ENCODE measurements at regions not wholly inside any gene's neighbourhood (a gene's known extent, or its start where the extent isn't known, plus 50 kb on each side); places are given as distances from the start of the nearest gene placed in this dataset.

DNA sequence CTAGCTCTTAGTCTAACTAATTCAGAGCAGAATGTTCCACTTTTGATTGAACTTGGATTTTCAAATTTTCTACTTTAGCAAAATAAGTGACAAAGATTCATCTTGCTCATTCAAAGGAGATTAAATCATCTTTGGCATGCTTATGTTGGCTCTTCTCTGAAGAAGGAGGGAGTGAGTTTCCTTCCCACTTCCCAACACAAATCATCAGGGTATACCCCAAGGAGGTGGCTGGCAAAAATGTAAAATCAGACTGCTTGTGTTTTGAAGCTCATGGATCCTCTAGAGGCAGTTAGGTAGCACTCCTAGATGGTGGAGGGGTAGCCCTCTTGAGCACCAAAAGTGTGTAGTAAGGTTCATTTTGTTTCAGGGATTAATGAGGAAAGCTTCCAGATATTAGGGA lies 343.1 kb downstream of the OSTF1 start:
- Histone ChIP-seq H3K4me3 (no peak overlapping the region), H3K4me1 (peaks cover 34% of the 10 kb centered on the region), H3K36me3 (no peaks in the 10 kb centered on the region), H3K27ac (replicated peaks) (peak overlapping the region; percentile 78), H3K27me3 (ENCODE audit: low read depth) (no peaks in the 10 kb centered on the region), H3K9me3 (replicated peaks) (no peaks in the 10 kb centered on the region)
- TF ChIP-seq CTCF (IDR thresholded peaks at IDR 0.05; ENCODE audit: borderline replicate concordance): no peak
- intact Hi-C loops (cut with micrococcal nuclease): no loop called here
- DNase-seq: no peak

- H3K4me1 ChIP-seq: peaks cover 34% of the 10 kb centered on the region
- no peaks in the 10 kb centered on the region for H3K36me3 ChIP-seq
- TF ChIP-seq CTCF (IDR thresholded peaks at IDR 0.05; ENCODE audit: borderline replicate concordance): no peak
- no peak for DNase-seq
- intact Hi-C loops (cut with micrococcal nuclease): no loop called here
- H3K27ac ChIP-seq (replicated peaks): peak overlapping the region; percentile 78
- no peaks in the 10 kb centered on the region for H3K9me3 ChIP-seq (replicated peaks)
- H3K4me3 ChIP-seq: no peak overlapping the region
- no peaks in the 10 kb centered on the region for H3K27me3 ChIP-seq (ENCODE audit: low read depth)
Observed at GRCh38 chr9:75432386-75432785, 344.1 kb downstream of the OSTF1 start.

- TF ChIP-seq CTCF (IDR thresholded peaks at IDR 0.05; ENCODE audit: borderline replicate concordance): no peak
- H3K27me3 ChIP-seq (ENCODE audit: low read depth): peaks cover 2% of the 10 kb centered on the region
- no peaks in the 10 kb centered on the region for H3K9me3 ChIP-seq (replicated peaks)
- intact Hi-C loops (cut with micrococcal nuclease): no loop called here
- no peak for DNase-seq
- no peak overlapping the region for H3K4me3 ChIP-seq
- H3K36me3 ChIP-seq: no peaks in the 10 kb centered on the region
- peaks cover 34% of the 10 kb centered on the region for H3K4me1 ChIP-seq
- H3K27ac ChIP-seq (replicated peaks): peak overlapping the region; percentile 78
Observed at GRCh38 chr9:75432888-75433287, 344.6 kb downstream of the OSTF1 start.

- no peaks in the 10 kb centered on the region for H3K4me1 ChIP-seq
- DNase-seq: no peak
- H3K27ac ChIP-seq (replicated peaks): no peak overlapping the region
- TF ChIP-seq CTCF (IDR thresholded peaks at IDR 0.05; ENCODE audit: borderline replicate concordance): no peak
- H3K27me3 ChIP-seq (ENCODE audit: low read depth): peaks cover 15% of the 10 kb centered on the region
- H3K9me3 ChIP-seq (replicated peaks): no peaks in the 10 kb centered on the region
- no peak overlapping the region for H3K4me3 ChIP-seq
- intact Hi-C loops (cut with micrococcal nuclease): no loop called here
- H3K36me3 ChIP-seq: no peaks in the 10 kb centered on the region
Observed at GRCh38 chr9:75438716-75439115, 350.4 kb downstream of the OSTF1 start.

DNA sequence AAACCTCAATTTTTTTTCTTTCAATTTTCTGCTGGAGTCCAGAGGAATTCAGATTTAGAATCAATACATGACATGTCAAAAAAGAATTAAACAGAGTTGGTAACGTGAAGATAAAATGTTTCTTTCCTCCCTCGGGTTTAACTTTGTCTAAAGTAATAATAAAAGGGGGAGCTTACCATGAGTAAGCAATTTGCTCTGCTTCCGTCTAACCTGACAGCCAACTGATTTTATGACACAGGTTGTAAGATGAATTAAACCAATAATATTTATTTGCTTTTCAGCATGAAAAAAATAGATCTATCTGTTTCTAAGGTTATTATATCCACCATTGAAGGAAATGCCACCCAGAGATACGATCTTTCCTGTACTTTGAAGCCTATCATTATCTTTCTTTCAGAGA lies 352.6 kb downstream of the OSTF1 start:
- DNase-seq: no peak
- Histone ChIP-seq H3K4me3 (no peak overlapping the region), H3K9me3 (replicated peaks) (no peaks in the 10 kb centered on the region), H3K4me1 (no peaks in the 10 kb centered on the region), H3K27me3 (ENCODE audit: low read depth) (peaks cover 15% of the 10 kb centered on the region), H3K36me3 (no peaks in the 10 kb centered on the region), H3K27ac (replicated peaks) (no peak overlapping the region)
- intact Hi-C loops (cut with micrococcal nuclease): no loop called here
- no peak for TF ChIP-seq CTCF (IDR thresholded peaks at IDR 0.05; ENCODE audit: borderline replicate concordance)

DNA sequence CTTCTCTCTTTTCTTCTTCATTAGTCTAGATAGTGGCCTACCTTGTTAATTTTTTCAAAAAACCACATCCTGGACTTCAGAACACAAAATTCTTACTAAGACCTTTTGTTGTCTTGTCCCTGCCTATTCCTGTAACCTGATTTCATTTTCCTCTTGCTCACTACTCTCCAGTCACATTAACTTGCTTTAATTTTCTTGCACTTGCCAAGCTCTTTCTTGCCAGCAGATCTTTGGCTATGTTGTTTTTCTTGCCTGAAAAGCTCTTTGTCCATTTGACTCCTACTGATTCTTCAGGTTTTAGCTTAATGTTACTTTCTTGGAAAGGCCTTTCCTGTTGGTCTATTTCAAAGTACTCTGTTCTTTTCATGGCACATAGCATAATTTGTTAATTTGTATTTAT lies 356.8 kb downstream of the OSTF1 start:
- no peak for TF ChIP-seq CTCF (IDR thresholded peaks at IDR 0.05; ENCODE audit: borderline replicate concordance)
- intact Hi-C loops (cut with micrococcal nuclease): no loop called here
- DNase-seq: no peak
- Histone ChIP-seq H3K4me3 (no peak overlapping the region), H3K9me3 (replicated peaks) (no peaks in the 10 kb centered on the region), H3K27ac (replicated peaks) (no peak overlapping the region), H3K27me3 (ENCODE audit: low read depth) (no peaks in the 10 kb centered on the region), H3K4me1 (peaks cover 11% of the 10 kb centered on the region), H3K36me3 (no peaks in the 10 kb centered on the region)

Measured in left ventricle myocardium inferior (tissue), 1 donor.